HG02938 (cell line): ENCODE measurements at regions not wholly inside any gene's neighbourhood (a gene's known extent, or its start where the extent isn't known, plus 50 kb on each side); places are given as distances from the start of the nearest gene placed in this dataset.

Experiments used
- ATAC-seq: cut with Tn5 transposase; IDR thresholded peaks from one replicate; pipeline ENCODE4 v1.9.1; 2021; ENCODE audit warnings: mild to moderate bottlenecking, moderate library complexity; ENCODE audit not compliant: unreplicated experiment

DNA sequence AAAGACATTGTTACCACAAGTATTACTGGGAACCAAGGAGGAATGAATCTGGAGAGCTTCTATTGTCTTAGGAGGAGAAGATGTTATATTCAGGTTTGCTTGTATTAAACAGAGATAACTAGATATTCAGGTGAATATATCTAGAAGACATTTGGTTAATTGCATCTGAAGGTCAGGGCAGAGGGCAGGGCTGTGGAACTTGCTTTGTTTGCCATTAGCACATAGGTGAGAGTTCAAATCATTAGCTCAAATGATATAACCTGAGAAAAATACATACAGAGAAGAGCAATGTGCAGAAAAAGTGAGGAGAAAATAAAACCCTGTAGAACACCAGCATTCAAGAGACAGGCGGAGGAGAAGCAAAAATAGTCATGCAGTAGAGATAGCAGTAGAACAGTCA is 116.8 kb downstream of the DNAJB9 start:
- ATAC-seq, result no peak

DNA sequence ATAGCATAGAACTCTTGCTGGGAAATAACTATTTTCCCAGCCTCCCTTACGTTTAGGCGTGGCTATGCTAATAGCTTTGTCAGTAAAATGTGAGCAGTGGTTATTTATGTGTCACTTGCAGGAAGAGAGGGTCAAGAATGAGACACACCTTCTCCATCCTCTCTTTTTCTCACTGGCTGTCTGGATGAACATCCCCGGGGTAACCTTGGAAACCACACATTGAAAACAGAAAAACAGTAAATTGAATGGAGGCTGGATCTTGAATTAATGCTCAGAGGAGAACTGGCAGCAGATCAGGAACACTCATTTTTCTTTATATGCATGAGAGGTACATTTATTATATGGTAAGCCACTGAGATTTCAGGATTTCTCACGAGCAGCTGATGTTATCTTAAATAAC is 127.6 kb downstream of the DNAJB9 start:
- ATAC-seq, result no peak

DNA sequence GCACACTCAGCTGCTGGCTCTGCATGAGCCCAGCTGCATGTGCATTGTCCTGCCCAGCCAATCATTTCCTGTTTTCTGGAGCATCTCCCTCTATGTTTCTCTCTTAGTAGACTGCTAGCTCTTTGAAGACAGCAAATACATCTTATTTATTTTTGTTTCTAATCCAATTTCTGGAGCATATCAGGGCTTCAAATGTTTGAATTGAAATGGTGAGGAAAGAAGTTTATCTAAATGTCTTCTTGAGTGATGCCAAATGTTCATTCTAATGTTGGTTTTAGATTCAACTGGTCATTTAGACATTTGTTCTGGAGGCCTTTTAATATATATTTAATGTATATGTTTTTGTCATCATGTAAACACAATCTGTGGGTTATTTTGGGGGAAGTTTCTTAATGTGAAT is 141.9 kb downstream of the DNAJB9 start:
- no peak for ATAC-seq

DNA sequence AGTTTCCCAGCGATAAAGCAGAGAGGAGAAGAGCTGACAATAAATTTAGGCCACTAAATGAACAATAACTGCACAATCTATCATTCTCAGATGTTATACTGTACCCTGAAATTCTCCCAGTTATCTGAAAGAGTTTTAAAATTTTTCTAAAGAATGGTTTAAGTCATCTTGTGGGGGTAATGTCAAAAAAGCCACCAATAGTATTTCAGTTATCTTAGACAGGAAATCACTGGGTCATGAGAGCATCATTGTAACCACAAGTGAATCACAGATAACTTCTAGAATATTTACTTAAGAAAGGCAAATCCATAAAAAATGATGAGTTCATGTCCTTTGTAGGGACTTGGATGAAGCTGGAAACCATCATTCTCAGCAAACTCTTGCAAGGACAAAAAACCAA is 147.1 kb downstream of the DNAJB9 start:
- no peak for ATAC-seq

DNA sequence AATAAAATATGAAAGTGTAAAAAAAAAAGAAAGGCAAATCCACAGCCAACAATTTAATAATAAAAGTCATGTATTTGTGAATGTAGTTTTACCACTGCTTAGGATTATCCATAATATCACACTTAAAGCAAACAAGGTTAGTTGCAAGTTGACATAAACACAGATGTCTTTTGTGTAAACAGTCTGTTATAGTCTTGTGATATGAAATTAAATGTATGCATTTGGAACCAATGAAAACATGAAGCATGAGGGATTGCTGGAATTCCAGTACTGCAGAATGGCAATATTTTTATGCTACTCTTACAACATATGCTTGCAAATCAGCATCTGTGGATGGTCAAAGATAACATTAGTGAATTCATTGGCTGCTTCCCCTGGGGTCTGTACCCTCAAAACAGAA is 148.1 kb downstream of the DNAJB9 start:
- no peak for ATAC-seq

DNA sequence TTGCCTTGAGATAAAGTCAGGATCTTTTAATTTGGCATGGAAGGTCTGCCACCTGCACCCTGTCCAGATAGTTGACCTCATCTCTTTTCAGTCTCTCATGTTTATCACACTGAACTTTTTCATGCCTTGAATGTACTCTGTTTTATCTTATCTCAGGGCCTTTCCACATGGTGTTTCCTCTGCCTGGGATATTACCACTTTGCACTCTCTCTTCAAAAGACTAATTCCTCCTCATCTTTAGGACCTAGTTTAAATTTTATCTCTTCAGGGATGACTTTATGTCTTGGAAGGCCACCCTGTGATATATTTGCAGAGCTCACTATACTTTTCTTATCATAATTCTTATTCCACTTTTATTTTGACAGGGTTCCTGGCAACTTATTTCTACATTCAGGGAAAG is 150.0 kb downstream of the DNAJB9 start:
- no peak for ATAC-seq

DNA sequence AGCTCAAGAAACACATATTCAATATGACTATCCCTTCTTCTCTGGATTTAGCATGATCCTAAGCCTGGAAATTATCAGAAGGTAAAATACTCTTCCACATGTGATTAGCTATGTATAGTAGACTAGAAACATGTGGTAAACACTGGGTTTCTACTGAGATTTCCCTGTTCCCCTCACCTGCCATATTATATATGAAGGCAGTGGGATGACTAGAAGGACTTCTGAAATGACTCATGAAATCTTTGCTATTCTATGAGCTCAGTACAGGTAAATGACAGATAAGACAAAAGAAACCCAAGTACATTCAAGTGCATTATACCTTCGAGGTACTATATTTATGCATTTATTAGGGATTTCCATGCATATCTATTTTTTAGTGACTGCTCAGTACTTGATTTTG is 152.9 kb downstream of the DNAJB9 start:
- ATAC-seq, result no peak

DNA sequence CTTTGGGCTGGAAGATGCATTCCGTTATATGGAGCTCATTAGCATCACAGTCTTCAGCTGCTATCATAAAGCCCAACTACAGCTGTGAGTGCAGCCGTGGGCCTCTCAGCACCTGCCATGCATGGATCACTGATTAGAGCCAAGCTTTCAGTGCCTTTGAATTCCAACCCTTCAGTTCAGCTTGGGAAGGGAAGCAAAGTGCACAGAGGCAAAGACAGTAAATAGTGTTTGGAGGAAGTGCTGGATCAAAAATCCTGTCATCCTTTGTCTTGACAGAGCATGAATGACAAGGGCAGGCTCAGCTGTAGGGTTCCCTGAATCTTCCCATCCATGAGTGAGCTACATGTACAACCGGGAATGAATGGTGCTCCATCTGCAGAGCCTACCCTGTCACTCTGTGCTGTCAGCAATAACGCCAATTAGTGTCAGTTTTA is 153.7 kb downstream of the DNAJB9 start:
- no peak for ATAC-seq

DNA sequence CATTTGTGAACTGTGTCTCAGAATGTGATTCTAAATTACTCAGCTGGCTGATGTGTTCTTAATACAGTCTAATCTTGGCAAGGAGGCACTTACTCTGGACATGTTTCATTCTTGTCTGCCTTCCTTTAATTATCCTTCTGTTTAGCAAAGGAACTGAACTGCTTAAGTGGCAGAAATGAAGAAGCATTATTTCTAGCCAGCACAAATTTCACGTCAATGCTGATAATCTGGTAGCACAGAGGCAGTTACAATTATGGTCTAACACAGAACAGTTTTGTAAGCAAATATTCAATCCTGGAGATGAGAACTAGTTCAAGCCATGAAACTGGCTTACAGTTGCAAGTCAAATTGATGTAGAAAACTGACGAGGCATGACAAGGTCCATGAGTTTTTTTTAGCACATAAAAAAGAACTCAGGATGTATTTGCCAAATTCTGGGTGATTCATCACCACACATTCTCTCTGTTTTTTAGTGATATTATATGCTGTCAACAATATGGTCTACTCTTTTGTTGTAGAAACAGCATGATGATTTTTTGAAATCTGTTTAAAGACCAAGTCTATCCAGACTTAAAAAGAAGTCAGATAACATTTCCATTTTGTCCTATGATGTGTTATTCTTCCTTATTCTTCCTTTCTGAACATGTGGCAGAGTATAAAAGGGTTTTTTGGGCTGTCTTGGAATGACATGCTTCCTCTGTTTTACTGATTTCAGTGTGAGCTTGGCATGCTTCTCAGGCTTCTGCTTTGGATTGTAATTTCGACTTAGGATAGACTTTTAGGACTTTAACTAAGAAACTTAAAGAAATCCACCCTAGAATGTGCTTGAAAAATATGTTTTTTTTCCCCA is 154.8 kb downstream of the DNAJB9 start:
- ATAC-seq, result no peak

DNA sequence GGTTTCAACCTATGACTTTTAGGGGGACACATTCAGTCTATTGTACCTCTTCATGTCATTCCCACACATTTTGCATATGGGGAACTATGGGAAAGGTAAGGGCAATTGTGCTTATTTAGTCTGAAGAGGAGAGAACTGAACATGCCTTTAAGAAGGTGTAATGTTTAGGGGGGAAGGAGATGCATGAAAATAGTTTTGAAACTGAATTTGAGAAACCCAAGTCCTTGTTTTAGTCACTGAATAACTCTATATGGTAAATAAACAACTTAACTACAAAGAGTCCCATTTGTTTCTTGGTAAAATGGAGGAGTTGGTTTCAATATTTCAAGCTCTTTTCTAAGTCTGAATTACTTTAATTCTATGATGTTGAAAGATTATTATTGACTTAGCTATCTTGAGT is 166.1 kb downstream of the DNAJB9 start:
- peak; percentile 59 for ATAC-seq

DNA sequence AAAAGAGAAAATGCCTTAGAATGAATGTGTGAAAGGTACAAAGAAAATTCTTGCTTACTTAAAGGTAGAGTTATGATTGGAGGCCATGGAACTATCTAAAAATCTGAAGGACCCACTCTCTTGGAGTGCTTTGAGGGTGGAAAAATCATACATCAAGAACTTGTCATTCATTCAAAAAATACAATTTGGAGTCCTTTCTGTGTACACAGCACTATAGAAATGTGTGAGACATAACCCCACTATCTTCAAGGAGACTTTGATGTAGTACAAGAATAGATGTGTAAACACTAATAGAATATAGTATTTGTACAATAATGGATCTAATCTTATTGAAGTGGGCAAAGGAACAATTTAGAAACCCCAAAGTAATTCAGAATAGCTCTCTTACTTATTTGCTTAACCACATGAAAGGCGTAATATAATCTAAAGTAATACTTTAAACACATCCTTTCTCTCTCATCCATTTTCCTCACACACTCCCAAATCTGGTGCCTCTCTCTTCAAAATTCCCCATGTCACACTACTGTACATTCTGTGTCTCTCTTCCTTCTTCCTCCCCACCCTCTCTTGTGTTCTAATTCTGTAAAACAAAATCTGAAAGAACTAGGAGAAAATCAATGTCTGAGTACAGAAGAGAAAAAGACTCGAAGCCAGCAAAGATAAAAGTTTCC is 166.7 kb downstream of the DNAJB9 start:
- ATAC-seq, result no peak

DNA sequence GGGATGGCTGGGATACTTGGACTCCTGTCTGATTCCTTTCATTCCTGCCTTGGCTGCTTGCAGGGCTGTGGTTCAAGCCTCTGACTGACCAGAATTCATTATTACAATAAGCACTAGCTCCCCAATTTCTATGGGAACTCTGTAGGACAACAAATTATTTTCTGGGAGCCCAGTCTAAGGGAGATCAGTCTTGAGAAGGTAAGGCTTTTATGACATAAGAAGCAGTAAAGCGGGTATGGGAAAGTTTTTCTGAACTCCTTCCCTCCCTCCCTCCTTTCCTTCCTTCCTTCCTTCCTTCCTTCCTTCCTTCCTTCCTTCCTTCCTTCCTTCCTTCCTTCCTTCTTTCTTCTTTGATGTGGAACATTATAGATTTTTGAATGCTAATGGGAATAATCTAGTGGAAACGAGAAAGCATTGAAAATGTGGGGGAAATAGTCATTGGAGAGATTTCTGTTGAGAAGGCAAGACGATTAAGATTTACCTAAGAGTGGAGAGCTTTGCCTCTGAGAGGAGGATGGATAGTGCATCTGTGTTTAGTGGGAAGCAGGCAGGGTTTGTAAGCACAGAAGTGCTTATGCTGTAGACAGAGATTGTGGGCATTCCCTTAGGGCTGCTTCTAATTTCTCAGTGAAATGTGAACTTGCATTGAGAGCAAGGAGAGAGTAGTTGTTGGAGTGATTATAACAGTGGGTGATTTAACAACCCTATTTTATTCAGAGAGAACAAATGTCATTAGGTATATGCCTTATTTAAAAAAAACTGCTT is 201.5 kb downstream of the DNAJB9 start:
- no peak for ATAC-seq

DNA sequence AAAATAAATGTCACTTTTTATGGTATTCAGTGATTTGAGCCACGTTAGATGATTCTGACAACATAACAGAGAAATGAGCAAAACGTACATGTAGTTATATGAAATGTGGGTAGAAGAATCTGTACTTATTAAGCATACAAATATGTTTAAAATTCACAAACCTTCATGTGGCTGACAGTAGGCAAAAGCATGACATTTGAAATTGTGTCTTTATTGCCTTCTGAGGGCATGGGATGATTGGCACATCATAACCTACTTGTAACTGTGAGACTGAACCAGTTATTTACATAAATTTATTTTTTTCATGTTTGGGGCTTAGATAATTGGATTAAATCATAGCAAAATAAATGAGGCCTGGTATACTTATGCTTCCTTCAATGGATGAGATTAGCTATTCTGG is 202.2 kb downstream of the DNAJB9 start:
- ATAC-seq, result no peak

DNA sequence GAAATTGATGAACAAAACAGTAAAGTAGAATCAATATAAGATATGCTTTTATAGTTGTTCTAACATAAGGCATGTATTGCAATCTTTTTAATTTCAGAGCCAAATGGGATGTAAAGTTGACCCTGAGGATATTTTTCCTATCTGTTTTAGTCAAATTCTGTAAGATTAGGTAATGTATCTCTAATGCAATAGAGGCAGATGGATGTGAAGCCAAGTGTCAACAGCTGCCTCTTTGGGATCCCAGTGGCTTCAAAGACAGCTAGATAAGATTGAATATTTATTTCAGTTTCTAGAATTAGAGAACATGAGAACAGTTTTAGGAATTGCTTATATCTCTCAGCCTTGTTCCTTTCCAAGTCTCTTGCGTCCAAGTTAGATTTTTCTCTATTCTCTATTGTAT is 208.3 kb downstream of the DNAJB9 start:
- ATAC-seq, result no peak

DNA sequence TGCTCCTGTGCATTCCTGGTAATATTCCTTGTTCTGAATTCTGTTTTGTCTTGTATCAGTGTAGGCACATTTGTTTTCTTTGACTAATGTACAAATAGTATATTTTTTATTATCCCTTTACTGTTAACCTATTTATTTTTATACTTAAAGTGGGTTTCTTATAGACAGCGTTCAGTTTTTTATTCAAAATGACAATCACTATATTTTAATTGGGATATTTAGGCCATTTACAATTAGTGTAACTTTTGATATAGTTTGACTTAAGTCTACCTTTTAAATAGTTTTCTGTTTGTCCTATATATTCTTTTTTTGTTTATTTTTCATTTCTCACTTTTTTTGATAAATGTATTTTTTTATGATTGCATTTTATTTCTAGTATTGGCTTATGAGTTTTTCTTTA is 219.8 kb downstream of the DNAJB9 start:
- no peak for ATAC-seq

DNA sequence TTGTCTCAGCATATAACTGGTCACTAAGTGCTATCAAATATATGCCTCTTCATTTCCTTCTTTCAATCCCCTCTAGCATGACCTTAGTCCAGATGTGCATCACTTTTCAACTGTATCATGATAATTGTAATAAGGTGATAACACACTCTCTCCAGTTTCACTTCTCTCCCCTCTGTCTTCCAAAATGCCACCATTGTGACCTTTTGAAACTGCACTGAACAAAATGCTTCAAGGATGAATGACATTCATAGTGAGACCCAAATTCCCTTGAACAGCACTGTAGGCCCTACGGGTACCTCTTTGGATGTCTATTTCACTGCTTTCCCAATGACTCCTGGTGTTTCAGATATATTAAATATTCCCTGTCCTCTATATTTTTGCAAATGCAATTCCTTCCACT is 224.8 kb downstream of the DNAJB9 start:
- ATAC-seq, result no peak

DNA sequence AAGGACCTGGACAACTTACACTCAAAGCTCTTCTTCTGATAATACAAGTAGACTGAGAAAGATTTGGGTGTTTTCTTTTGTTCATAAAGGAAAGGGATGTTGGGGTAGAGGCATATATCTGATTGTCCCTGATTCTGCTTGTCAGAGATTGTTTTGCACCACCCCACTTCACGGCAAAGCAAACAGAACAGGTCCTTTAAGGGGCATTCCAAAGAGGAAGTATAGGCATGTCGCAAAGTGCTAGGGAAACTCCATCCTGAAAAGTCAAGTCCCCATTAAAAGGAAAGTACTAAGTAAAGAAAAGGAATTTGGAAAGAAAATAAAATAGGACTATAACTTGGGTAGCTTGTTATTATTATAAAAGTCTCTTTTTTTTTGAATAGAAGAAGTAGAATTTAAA is 233.0 kb downstream of the DNAJB9 start:
- ATAC-seq, result no peak

DNA sequence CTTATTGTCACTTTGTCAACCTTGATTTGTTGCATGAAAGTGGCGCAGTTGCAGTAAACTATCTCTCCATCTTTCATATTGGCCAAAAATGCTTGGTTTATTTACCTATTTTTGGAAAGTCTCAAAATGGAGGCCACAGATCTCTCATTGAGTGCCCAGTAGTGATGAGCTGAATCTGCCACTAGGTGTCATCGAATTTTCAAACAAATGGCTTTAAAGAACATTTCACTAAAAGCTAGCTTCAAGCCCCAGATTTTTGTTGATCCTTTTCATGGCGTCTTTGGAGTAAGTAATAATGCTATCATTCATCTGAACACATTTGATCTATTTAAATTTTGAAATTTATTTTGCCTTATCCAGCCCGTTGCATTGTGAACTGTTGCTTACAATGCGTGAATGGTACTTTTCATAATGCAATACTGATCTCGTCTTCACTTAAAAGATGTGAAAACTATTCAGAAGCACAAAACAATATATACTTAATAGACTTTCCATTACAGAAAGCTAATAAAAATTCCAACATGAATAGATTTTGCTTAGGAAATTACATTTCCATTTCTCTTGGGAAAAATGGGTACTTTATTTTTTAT is 236.2 kb downstream of the DNAJB9 start:
- peak; percentile 66 for ATAC-seq

DNA sequence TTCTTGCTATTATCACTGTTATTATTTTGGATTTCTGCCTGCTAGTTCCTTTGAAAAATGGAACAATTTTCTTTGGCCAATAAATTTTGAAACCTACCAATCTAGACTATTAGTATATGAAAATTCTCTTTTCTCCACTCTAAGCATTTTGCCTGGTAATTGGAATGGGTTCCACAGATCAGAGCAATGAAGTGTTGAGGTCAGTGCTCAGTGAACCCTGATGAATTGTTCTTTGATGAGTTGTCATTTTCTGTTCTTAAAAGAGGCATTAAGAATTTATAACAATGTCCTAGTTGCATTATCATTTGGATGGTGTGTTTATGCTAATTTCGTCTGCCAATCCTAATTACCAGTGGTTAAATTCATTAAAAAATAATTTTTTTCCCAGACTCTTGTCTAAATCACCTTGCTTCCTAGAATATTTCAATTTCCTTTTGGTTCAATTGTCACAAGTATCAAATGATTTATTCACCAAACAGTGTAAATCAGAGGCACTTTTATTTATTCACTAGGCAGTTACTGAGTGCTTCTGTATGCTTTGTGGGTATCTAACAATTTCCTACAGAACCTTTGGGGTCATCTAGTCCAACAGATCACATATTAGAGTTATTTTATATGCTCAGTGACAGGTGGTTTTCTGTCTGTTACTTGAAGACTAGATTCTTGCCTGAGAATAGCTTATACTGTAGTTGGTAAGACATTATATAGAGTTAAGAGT is 239.0 kb downstream of the DNAJB9 start:
- ATAC-seq, result no peak

DNA sequence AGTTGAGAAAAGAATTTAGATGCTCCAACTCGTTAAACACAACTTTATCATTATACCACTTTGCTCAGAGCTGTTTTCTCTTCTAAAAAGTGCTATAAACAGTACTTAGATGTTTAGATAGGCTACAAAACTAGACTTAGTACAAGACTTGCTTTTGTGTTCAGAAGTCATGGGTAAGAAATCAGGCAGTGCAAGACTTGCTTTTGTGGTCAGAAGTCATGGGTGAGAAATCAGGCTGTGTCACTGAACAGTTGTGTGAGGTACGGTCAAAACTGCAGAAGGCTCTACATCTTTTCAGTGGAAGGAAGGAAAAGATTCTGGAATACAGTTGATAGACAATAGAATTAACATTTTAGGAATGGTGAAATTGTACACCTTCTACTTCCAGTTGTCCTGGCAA is 239.7 kb downstream of the DNAJB9 start:
- no peak for ATAC-seq
